GM19240 (cell line): ENCODE measurements at regions not wholly inside any gene's neighbourhood (a gene's known extent, or its start where the extent isn't known, plus 50 kb on each side); places are given as distances from the start of the nearest gene placed in this dataset.
"Not testable (repeated sequence)": the region's sequence is repeated elsewhere in the genome, so short reads cannot be mapped to it uniquely, and the experiment has no call there.

Experiments
- DNase-seq: peaks from one replicate; pipeline ENCODE4 v3.0.0; 2011; ENCODE audit warnings: low spot score; ENCODE audit not compliant: insufficient read length

- no peak for DNase-seq
Observed at GRCh38 chr17:34740565-34741520, 161.5 kb downstream of the TMEM132E start.

- no peak for DNase-seq
Observed at GRCh38 chr17:34739386-34739785, 160.0 kb downstream of the TMEM132E start.

- not testable (repeated sequence) for DNase-seq
Observed at GRCh38 chr17:34737673-34738072, 158.3 kb downstream of the TMEM132E start.

GRCh38 chr17:34736611-34737010 is 157.2 kb downstream of the TMEM132E start:
- DNase-seq, result no peak

- no peak for DNase-seq
Observed at GRCh38 chr17:34733333-34733732, 154.0 kb downstream of the TMEM132E start.

GRCh38 chr17:34730816-34731215 is 151.4 kb downstream of the TMEM132E start:
- no peak for DNase-seq

GRCh38 chr17:34728771-34729310 is 149.5 kb downstream of the TMEM132E start:
- no peak for DNase-seq

GRCh38 chr17:34727601-34728000 is 148.2 kb downstream of the TMEM132E start:
- no peak for DNase-seq

GRCh38 chr17:34726536-34727384 is 147.4 kb downstream of the TMEM132E start:
- no peak for DNase-seq

- DNase-seq, result no peak
Observed at GRCh38 chr17:34725725-34726124, 146.3 kb downstream of the TMEM132E start.

GRCh38 chr17:34725008-34725407 is 145.6 kb downstream of the TMEM132E start:
- DNase-seq, result no peak

GRCh38 chr17:34723875-34724274 is 144.5 kb downstream of the TMEM132E start:
- DNase-seq, result no peak

GRCh38 chr17:34721326-34721725 is 141.9 kb downstream of the TMEM132E start:
- DNase-seq, result no peak

GRCh38 chr17:34720760-34721159 is 141.4 kb downstream of the TMEM132E start:
- no peak for DNase-seq

GRCh38 chr17:34719569-34719968 is 140.2 kb downstream of the TMEM132E start:
- DNase-seq, result no peak

GRCh38 chr17:34717092-34717491 is 137.7 kb downstream of the TMEM132E start:
- no peak for DNase-seq

GRCh38 chr17:34716291-34716690 is 136.9 kb downstream of the TMEM132E start:
- DNase-seq, result no peak

- DNase-seq, result no peak
Observed at GRCh38 chr17:34715504-34715903, 136.1 kb downstream of the TMEM132E start.

- DNase-seq, result no peak
Observed at GRCh38 chr17:34714475-34715410, 135.4 kb downstream of the TMEM132E start.

GRCh38 chr17:34713687-34714086 is 134.3 kb downstream of the TMEM132E start:
- DNase-seq, result no peak
